Endothelial cell (in vitro differentiated cells): ENCODE measurements at regions not wholly inside any gene's neighbourhood (a gene's known extent, or its start where the extent isn't known, plus 50 kb on each side); places are given as distances from the start of the nearest gene placed in this dataset.
A peak's percentile ranks its signal among the peaks of the same experiment; 100 is the strongest.

Source experiments
- DNase-seq: peaks from one replicate; pipeline ENCODE4 v3.0.0; 2021; ENCODE audit warnings: low spot score
- H3K27ac Mint-ChIP-seq: one replicate; pipeline ENCODE4 v1.8.0; 2021; ENCODE audit warnings: mixed read lengths, inconsistent platforms; ENCODE audit not compliant: unreplicated experiment
- H3K27me3 Mint-ChIP-seq: one replicate; pipeline ENCODE4 v1.8.0; 2021; ENCODE audit warnings: mild to moderate bottlenecking, moderate library complexity, mixed read lengths, inconsistent platforms; ENCODE audit not compliant: unreplicated experiment
- H3K36me3 Mint-ChIP-seq: one replicate; pipeline ENCODE4 v1.8.0; 2021; ENCODE audit warnings: mild to moderate bottlenecking, low read depth, mixed read lengths, inconsistent platforms; ENCODE audit not compliant: unreplicated experiment
- H3K4me1 Mint-ChIP-seq: one replicate; pipeline ENCODE4 v1.8.0; 2021; ENCODE audit warnings: mild to moderate bottlenecking, mixed read lengths, inconsistent platforms; ENCODE audit not compliant: unreplicated experiment
- H3K4me3 Mint-ChIP-seq: one replicate; pipeline ENCODE4 v1.8.0; 2021; ENCODE audit warnings: mild to moderate bottlenecking, mixed read lengths, inconsistent platforms; ENCODE audit not compliant: unreplicated experiment
- H3K9me3 Mint-ChIP-seq: one replicate; pipeline ENCODE4 v1.8.0; 2021; ENCODE audit warnings: mixed read lengths, inconsistent platforms; ENCODE audit not compliant: unreplicated experiment
- CTCF ChIP-seq: fragments of 200-600 bp; sonication (generic); IDR thresholded peaks from one replicate; pipeline ENCODE4 v1.5.0; 2021; ENCODE audit warnings: antibody characterized with exemption; ENCODE audit not compliant: unreplicated experiment

GRCh38 chr11:129283141-129283540, 91.0 kb upstream of the ARHGAP32 start:
- H3K4me1 Mint-ChIP-seq: peaks cover 14% of the 10 kb centered on the region
- no peak for TF ChIP-seq CTCF
- no peaks in the 10 kb centered on the region for H3K36me3 Mint-ChIP-seq
- peaks cover 4% of the 10 kb centered on the region for H3K27me3 Mint-ChIP-seq
- H3K27ac Mint-ChIP-seq: no peak overlapping the region
- DNase-seq: no peak
- H3K9me3 Mint-ChIP-seq: no peaks in the 10 kb centered on the region
- H3K4me3 Mint-ChIP-seq: no peak overlapping the region

DNA sequence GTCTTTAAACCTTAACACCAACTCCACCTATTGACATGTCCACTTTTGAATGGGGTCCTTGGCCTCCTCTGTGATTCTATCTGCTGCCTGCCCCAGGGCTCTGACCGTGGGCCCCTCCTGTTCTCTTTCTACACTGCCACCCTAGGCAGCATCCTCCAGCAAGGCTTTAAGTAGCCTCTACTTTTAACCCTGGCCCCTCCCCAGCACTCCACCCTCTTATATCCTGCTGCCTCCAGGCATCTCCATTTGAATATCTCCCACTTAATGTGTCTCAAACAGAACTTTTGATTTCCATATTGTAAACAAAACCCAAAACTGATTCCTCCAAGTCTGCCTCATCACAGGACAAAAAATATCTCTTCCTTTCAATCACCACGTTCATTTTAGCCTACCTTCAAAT, 90.5 kb upstream of the ARHGAP32 start:
- Mint-ChIP-seq H3K36me3 (no peaks in the 10 kb centered on the region), H3K4me3 (no peak overlapping the region), H3K27me3 (peaks cover 4% of the 10 kb centered on the region), H3K27ac (no peak overlapping the region), H3K4me1 (peaks cover 14% of the 10 kb centered on the region), H3K9me3 (no peaks in the 10 kb centered on the region)
- no peak for DNase-seq
- TF ChIP-seq CTCF: no peak

DNA sequence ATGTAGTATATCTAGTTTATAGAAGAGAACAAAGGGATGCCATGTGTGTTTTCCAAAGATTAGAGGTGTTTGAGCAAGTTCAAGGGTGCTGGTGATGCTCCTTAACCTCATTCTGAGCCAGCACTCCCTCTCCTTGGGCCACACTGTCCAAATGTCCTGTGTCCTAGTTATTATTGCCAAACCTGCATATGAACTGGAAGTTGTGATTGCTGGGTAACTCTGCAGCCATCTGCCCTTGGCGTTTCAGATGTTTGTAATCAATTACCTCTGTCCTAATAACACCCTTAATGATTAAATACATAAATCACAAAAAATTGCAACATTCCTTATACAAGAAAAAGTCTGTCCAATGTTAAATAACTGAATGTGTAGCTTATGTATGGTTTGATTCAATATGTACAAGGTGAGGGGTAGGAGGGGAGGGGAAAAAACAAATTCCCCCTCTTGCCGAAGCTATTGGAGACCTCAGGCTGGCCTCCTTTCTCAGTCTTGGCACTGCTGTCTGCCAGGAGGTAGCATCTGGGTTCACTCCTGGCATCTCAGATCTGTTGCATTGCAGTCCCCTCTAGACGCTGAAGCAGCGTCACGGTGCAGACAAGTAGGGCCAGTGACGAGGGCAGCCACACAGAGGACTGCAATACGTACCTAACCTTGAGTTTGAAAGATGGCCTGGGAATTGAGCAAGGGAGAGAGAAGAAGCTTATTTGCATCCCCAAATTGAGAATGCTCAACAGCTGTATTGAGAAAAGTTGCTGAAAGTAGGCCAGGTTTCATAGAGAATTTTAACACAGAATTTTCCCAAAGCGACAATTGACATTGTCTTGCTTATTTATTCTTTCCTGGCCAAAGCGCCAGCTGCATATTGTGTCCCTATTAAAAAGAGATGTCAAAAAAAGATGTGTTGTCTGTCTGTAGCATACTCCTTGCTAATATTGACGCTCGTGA, 89.6 kb upstream of the ARHGAP32 start:
- Mint-ChIP-seq H3K4me3 (no peak overlapping the region), H3K9me3 (no peaks in the 10 kb centered on the region), H3K27me3 (peaks cover 4% of the 10 kb centered on the region), H3K36me3 (no peaks in the 10 kb centered on the region), H3K4me1 (peaks cover 14% of the 10 kb centered on the region), H3K27ac (no peak overlapping the region)
- no peak for DNase-seq
- TF ChIP-seq CTCF: no peak

GRCh38 chr11:129280027-129280811, 88.1 kb upstream of the ARHGAP32 start:
- Mint-ChIP-seq H3K27me3 (peaks cover 4% of the 10 kb centered on the region), H3K4me3 (peak overlapping the region; percentile 81), H3K9me3 (no peaks in the 10 kb centered on the region), H3K27ac (peak overlapping the region; percentile 5), H3K4me1 (peaks cover 15% of the 10 kb centered on the region), H3K36me3 (no peaks in the 10 kb centered on the region)
- DNase-seq: no peak
- TF ChIP-seq CTCF: no peak
